DMS79 (cell line): ENCODE measurements at regions not wholly inside any gene's neighbourhood (a gene's known extent, or its start where the extent isn't known, plus 50 kb on each side); places are given as distances from the start of the nearest gene placed in this dataset.
"Not testable (repeated sequence)": the region's sequence is repeated elsewhere in the genome, so short reads cannot be mapped to it uniquely, and the experiment has no call there.

Source experiments
- DNase-seq: peaks from one replicate; lab custom pipeline; 2025; lab: John Stamatoyannopoulos, UW

DNA sequence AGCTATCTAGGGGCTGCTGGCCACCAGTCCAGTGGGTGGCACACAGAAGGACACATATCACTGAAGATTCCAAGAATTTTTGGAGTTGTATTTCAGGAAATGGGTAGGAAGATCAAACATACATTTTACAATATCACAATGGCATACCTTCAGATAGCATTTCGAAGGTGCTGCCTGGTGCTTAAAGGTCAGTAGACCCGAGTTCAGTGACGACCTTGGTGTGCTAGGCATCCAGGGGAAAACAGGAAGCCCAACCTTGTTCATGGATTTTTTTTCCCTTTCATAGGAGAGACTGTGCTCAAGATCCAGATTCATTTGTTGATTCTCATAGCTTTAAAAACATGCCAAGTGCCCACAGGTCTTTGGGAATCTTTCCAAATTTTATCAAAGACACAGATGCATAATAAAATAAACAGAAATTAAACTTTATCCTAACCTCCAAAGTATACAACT lies 51.0 kb upstream of the RCBTB2 start:
- DNase-seq, result no peak

- peak; percentile 71 for DNase-seq
Observed at GRCh38 chr13:48585456-48585840, 52.6 kb upstream of the RCBTB2 start.

DNA sequence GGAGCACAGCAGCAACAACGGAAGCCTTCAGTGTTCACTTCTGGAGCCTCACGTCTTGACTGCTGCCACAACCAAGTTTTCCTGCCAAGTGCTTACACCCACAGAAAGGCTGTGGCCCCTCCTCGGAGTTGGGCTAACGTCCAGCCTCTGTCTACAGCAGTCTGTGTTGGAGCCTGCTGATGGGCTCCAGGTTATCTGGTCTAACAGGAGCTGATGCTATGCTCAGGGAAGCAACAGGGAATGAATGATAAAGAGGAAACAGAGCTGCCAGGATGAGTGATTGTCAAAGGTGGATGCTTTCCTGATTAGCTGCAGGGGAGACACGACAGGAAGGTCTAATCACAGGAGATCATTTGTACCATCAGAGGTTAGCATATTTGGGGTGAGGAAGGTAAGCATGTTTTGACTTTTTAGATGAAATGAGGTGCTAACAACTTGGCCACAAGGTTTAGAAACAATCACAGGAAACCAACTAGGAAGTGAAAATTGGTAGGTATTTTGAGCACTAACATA lies 53.8 kb upstream of the RCBTB2 start:
- no peak for DNase-seq

- DNase-seq, result no peak
Observed at GRCh38 chr13:48588120-48588519, 55.2 kb upstream of the RCBTB2 start.

DNA sequence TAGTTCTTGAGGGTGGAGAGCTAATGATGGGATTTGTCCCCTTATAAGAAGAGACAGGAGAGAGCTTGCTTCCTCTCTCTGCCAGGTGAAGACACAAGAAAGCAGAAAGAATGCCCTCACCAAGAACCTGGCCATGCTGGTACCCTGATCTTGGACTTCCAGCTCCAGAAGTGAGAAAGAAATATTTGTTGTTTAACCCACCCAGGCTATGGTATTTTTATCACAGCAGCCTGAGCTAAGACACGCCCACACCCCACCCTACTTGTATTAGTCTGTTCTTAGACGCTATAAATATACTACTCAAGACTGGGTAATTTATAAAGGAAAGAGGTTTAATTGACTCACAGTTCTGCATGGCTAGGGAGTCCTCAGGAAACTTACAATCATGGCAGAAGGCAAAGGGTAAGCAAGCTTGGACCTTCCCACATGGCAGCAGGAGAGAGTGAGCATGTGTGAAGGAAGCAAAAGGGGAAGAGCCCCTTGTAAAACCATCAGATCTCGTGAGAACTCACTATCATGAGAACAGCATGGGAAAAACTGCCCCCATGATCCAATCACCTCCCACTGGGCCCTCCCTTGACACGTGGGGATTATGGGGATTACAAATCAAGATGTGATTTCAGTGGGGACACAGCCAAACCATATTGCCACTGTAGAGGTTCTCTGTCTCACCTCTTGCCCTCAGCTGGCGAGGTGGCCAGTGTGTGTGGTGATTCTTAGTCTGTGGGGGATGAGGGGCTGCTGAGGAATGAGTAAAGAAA lies 57.4 kb upstream of the RCBTB2 start:
- DNase-seq, result no peak

DNA sequence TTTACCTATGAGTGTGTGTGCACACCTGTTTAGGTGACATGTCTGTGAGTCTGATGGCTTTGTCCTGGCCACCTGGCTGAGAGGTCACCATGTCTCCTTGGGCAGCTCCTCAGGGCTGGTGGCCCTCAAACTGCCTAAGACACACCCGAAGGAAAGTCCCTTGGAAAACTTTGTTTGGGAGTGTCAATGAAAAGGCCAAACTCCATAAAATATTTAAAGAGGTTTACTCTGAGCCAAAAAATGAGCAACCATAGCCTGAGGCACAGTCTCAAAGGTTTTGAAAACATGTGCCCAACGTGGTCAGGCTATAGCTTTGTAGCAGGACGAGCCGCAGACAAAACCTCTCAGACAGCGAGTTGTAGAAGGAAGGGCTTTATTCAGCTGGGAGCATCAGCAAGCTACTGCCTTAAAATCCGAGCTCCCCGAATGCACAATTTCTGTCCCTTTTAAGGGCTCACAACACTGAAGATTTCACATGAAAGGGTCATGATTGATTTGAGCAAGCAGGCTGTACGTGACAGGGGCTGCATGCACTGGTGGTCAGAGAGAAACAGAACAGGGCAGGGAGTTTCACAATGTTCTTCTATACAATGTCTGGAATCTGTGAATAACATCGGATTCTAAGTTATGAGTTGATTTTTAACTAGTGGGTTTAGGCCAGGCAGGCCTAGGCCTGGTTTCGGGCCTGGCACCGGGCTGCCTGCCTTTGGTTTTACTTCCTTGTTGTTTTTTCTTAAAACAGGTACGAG lies 58.4 kb upstream of the RCBTB2 start:
- DNase-seq, result not testable (repeated sequence)

DNA sequence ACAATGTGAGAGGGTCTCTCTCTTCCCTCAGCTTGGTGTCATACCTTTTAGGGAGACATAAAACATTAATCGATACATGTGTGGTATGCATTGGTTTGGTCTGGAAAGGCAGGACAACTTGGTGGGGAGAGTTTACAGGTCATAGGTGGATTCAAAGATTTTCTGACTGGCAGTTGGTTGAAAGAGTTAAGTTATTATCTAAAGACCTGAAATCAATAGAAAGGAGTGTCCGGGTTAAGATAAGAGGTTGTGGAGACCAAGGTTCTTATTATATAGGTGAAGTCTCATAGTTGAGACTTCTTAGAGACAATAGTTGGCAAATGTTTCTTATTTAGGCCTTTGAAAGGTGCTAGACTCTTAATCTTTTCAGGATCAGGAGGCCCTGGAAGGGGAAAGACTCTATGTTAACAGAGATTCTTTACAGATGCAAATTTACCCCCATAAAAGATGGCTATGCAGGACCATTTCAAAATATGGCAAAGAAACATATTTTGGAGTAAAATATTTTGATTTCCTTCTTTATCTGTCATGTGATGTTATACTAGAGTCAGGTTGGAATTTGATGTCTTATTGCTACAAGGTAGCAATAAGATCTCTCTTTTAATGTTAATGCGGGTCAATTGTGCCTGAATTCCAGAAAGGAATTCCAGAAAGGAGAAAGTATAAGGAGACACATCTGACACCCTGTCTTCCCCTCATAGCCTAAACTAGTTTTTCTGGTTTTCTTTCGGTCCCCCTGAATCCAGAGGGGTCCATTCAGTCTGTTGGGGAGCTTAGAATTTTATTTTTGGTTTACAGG lies 59.2 kb upstream of the RCBTB2 start:
- no peak for DNase-seq

- no peak for DNase-seq
Observed at GRCh38 chr13:48592688-48593049, 59.8 kb upstream of the RCBTB2 start.

GRCh38 chr13:48593536-48593935 lies 60.2 kb upstream of the CYSLTR2 start:
- no peak for DNase-seq

DNA sequence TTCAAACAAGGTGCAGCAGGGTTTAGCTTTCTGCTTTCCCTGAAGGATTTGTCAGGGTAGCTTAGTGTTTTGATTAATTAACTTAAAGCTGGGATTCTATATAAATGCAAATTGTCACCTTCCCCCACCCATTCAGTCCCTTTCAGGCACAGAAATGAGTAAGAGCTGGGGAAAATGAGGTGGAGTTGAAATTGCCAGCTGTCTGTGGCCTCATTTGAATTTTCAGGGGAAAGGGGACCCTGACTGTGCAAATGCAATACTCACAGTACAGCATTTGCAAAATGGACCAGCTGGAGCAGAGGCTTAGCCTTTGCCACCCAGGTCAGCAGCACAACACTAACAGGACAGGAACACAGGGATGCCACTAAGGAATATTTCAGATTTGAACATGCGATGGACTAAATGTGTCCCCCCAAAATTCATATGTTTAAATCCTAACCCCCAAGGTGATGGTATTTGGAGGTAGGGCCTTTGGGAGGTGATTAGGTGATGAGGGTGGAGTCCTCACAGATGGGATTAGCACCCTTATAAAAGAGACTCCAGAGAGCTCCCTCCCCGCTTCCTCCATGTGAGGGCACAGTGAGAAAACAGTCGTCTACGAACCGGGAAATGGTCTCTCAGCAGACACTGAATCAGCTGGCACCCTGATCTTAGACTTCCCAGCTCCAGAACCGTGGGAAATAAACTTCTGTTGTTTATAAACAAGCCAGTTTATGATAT lies 59.5 kb upstream of the CYSLTR2 start:
- DNase-seq, result no peak

- no peak for DNase-seq
Observed at GRCh38 chr13:48595431-48596429, 58.0 kb upstream of the CYSLTR2 start.

- no peak for DNase-seq
Observed at GRCh38 chr13:48600374-48601364, 53.1 kb upstream of the CYSLTR2 start.

DNA sequence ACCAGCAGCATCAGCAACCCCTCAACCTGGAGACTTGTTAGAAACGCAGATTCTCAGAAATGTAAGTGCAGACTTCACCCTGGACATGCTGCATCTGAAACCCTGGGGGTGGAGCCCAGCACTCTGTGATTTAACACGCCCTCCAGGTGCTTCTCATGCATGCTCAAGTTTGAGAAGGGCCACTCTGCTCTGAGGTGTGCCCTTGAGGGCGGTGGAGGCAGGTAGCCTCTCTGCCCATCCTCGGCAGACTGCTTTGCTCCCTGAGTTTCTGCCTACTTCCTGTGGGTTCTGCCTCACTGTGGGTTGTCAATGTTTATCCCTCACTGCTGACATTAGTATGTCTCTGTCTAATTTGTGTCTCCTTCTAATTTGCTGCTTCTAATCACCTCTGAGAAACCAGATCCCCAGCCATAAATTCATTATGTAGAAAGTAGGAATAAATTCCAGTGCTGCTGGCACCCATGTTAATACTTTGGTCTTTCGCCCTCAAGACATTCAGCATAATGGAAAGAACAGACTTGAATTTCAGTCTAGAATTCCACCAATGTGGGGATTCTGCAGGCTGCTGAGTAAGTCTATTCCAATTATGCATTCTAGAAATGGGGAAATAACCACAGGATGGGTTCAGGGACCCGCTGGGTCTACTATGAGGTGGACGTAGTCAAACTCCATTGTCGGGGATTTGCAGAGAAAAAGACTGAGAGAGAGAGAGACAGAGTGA lies 51.3 kb upstream of the CYSLTR2 start:
- DNase-seq, result no peak

GRCh38 chr13:48603375-48603774 lies 50.4 kb upstream of the CYSLTR2 start:
- no peak for DNase-seq
